Mammary epithelial cell (primary cell): ENCODE measurements at regions not wholly inside any gene's neighbourhood (a gene's known extent, or its start where the extent isn't known, plus 50 kb on each side); places are given as distances from the start of the nearest gene placed in this dataset.

Experiments used
- CTCF ChIP-seq, 2 donors: IDR thresholded peaks in 1 of 2; conservative IDR thresholded peaks in 1 of 2; 2 replicates each; pipeline ENCODE4 v1.5.1; 2011 to 2012; ENCODE audit warnings: inconsistent platforms in 2 of 2, low read length in 2 of 2, mild to moderate bottlenecking in 2 of 2, control low read depth in 1 of 2, low read depth in 1 of 2; ENCODE audit not compliant: insufficient read depth in 1 of 2; ENCODE audit errors: extremely low read depth in 1 of 2
- EZH2 ChIP-seq: IDR thresholded peaks from 2 replicates; pipeline ENCODE4 v1.6.1; 2012; ENCODE audit warnings: low read length, inconsistent platforms, borderline replicate concordance

DNA sequence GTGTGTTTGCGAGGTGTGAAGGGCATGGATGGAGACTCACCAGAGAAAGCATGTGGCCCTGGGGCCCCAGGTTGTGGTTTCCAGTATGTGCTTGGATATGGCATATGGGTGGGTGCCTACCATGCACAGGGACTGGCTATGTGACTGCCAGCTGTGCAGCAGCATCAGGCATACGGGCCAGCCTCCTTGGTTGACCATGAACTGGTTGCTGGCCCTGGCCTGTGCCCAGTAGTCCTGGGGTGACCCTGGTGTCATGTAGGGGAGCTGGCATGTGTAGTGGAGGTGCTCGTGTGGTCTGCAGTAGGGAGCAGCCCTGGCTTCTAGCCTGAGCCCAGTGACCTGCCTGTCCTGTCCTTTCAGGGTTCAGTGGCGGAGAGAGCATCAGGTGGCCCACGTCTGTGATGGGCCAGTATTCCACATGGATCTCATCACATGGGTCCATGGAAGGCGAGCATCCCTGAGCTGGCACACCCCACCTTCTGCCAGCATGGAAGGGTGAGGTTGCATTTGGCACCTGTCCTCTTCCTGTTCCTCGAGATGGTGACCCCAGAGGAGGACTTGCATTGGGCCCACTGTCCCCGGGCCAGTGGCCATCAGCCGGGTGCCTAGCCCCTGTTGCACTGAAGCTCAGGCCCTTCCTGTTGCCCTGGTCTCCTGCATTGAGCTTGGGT is 228.9 kb downstream of the SNRPN start:
- TF ChIP-seq CTCF (conservative IDR thresholded peaks at IDR 0.05 in 1 of 2, IDR thresholded peaks at IDR 0.05 in 1 of 2; ENCODE audit: extremely low read depth in 1 of 2, insufficient read depth in 1 of 2, low read depth in 1 of 2, low read length in 2 of 2), result no peak
- TF ChIP-seq EZH2, result no peak
